Skin of body (tissue), 1 donor: ENCODE measurements at regions not wholly inside any gene's neighbourhood (a gene's known extent, or its start where the extent isn't known, plus 50 kb on each side); places are given as distances from the start of the nearest gene placed in this dataset.
"Not testable (repeated sequence)": the region's sequence is repeated elsewhere in the genome, so short reads cannot be mapped to it uniquely, and the experiment has no call there.

Experiments used
- DNase-seq: peaks from one replicate; lab custom pipeline; 2025; lab: John Stamatoyannopoulos, UW

DNA sequence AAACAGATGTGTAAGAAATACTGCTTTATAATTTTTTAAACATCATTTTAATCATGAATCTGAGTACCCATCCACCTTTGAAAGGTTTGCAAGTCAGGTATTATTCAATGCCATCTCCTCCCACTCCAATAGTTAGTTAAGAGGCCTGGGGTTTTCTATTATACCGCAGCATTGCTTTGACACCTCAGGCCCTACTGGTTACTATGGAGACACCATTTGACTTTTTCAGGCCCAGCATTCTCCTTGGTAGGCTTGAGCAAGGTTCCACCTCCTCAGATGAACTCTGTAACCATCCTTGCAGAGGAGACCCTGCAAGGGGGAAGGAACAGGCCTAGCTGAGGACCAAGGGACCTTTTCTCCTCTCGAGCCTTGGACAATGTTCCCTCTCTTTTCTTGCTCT lies 326.9 kb upstream of the NPSR1 start:
- DNase-seq = no peak

DNA sequence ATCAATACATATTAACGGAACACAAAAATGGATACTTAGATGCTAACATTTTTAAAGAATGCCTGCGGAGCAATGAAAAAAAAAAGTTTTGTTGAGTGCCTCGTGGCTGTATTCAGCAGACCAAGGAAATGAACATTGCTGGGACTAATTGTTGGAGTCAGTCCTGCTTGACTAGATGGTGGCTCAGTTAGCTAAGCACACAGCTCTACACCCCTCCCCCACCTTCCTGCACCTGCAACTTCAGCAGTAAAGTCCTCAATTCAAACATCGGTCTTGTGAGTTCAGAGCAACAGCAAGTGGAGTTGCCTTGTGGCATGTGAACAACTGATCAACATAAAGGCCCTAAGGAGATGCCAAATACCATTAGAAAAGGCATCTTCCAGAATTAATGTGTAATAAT lies 326.0 kb upstream of the NPSR1 start:
- DNase-seq = no peak

DNA sequence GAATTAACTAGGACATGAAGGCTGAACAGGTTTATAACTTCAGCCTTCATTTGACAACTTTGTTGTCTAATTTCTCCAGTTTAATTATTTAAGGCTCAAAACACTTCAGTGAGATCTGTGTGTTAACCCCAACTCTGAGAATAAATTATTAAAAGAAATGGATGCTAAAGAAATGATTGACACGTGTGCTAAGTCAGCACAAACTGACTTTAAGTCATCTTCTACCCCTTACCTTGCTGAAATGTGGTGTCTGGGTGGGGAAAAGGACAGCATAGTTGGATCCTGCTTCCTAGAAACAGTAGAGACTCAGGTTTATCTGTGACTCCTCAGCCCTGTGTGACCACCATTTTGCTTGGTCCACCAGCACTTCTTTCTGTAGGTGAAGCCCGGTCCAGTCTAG lies 324.8 kb upstream of the NPSR1 start:
- DNase-seq = no peak

DNA sequence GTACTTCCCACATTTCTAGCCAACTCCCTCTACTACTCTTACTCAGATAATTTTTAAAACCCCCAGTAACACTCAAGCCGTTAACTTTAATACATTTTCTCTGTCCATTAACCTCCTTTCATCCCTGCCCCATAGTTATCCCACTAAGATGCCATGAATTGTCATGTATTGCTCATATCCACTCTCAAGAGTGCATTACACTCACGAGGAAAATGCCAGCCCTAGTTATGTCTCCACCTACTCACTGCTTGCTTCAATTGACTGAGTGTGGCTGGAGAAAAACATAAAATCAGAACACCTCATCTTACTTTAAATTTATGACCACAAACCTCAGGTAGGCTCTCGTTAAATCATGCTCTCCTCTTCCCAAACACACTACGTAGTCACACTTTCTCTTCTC lies 324.1 kb upstream of the NPSR1 start:
- no peak for DNase-seq

DNA sequence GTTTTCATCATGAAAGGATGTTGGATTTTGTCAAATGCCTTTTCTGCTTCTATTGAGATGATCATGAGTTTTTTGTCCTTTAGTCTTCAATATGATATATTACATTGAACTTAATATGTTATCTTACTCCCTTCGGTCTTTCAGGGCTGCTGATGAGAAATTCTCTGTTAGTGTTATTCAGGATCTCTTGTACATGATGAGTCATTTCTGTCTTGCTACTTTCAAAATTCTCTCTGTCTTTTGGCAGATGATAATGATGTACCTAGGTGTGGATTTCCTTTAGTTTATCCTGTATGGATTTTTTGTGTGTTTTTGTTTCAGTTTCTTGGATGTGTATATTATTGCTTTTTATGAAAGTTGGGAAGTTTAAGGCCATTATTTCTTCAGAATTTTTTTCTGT lies 320.9 kb upstream of the NPSR1 start:
- DNase-seq = no peak

DNA sequence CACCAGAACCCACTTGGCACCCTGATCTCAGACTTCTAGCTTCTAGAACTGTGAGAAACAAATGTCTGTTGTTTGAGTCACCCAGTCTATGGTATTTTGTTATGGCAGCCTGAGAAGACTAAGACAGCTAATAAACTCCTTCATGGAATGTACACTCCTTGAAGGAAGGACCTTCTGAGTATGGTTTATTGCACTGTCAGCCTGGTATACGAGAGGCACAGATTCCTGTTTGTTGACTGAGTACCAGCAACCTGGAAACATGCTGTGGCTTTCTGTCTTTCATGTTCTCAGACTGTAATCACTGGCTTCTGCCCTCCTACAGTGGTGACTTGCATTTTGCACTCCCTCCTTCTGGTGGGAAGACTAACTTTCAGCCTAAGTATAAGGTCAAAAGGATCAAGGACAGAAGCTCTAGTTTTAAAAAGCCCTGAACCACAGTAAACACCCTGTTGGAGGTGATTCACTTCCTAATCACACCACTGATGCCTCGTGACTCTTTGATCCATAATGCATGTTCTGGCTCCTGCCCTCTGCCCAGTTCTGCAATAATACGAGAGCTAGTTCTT lies 319.0 kb upstream of the NPSR1 start:
- DNase-seq = no peak

DNA sequence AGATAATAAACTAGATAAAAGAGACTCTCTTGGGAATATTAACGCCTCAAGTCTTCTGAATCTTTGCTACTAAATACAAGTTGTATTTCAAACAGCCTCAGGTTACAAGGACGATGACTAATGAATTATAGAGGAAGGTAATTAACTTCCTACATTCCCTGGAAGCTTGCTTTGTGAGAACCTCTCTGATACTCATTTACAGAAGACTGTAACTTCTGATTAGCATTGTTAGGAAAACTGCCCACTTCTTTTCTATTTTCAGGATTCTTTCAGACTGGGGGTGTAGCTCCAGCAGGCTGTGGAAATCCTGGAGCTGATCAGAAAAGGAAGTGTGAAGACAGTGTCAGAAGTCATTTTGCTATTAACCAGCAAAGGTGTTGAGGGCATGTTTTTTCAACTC lies 316.7 kb upstream of the NPSR1 start:
- DNase-seq = no peak

DNA sequence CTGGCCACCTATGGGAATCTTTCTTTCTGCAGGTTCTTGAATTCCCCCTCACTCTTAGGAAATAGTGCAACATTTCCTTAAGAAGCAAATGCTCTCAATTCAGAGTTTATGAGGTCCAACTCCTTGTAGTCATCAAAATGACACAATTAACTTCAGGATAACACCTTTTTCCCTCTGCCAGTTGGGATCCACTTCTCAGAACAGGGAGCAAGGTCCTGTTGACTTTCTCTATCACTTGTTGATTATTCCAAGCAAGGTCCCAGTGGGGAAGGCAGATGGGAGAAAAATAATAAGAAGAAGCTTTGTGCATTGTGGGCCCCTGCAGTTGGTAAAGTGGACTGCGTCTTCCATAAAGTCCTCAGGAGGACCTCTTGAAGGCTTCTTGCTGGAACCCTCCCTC lies 315.6 kb upstream of the NPSR1 start:
- DNase-seq = no peak

DNA sequence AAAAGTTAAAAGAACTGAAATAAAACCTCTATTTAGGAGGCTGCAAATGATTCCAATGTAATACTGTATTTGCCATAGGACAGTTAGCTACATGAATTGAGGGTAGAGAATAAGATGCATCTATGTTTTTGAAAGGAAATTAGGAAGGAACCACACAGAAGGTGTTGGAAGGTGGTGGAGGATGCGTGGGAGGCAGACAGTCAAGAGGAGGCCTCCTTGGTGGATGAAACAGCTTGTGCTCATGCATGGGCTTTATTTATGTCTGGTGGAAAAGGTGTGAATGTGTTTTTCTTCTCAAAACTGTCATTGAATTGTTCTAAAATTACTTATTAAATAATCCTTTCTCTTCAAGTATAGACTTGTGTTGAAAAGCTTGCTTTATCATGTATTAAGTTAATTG lies 314.4 kb upstream of the NPSR1 start:
- no peak for DNase-seq

DNA sequence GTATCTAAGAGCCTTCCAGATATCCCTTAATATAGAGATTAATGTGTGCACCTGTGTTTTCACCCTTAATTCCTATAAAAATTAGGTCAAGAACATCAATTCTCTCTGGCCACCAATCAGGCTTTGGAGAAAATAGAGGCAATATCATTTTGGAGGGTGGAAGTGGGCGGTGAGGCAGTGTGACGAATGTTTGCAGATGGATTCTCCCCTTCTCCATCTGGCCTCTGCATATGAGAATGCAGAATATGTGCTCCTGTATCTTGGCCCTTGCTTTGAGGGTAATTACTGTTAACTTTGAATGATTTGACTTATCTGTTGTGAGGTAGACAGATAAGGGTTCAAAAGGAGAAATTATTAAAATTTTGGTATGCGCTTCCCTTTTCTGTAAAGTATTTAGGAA lies 304.0 kb upstream of the NPSR1 start:
- no peak for DNase-seq

DNA sequence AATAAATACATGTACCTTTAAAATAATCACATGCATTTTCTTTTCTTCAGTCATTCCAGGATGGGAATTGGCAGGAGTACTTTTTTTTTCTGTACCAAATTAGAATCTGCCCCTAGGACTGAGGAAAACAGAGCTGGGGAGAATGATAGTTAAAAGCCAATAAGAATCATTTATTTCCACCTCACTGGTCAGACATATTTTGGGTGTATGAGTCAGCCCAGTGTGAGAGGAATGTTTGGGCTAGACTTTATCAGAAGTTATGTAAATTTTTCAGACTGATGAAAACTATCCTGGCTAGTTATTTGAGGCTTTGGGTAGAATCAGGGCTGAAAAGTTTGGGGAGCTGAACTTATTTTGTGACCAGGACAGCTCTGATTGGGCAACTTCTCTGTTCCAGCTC lies 303.1 kb upstream of the NPSR1 start:
- DNase-seq = no peak

DNA sequence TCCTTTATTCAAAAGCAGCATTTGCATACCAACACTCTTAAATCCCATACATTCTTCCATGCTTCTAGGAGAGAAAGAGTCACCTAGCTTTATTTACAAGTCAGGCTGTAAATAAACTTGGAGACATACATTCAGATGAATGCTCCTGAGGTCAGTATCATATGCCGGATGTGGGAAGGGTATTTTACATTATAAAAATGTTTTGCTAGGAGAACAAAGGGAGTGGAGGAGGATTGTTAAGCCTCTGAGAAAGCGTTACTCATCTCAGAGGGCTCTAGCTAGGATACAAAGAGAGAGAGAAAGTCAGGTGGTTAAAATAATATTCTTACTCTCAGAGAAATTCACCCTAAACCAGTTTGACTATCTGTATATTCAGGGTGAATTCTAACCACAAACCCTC lies 300.9 kb upstream of the NPSR1 start:
- DNase-seq = no peak

DNA sequence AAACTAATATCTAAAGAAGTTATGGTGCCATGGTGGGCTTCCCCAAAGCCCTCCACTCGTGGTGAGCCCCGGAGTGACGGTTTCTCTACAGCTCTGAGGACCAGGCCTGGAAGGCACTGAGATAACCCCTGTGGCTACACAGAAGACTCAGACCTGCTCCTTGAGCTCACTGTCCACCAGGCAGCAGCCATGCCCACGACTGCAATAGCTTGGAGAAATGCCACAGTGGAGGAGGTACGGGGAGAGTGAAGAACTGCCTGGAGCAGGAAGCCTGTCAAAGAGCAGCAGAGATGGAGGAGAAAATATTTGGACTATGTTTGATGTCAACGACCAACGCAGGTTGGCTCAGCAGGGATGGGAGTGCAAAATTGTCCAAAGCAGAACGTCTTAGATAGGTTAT lies 300.1 kb upstream of the NPSR1 start:
- no peak for DNase-seq

DNA sequence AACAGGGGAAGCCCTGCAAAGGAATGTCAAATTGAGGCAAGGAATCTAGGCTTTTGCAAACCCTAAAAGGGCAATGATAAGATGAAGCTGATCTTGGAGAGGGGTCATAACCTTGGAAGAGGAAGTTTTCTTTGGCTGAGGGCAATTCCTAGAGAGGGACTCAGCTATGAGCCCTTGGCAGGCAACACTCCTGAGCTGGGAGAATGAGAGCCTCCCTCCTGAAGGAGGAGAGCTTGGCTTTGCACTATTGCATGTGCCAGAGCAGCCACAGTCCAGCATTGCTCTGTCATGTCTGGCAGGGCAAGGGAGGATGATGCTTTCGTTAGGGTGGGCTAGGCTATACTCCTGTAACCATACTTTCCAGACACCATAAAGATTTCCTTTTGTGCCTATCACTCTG lies 299.4 kb upstream of the NPSR1 start:
- DNase-seq = not testable (repeated sequence)

DNA sequence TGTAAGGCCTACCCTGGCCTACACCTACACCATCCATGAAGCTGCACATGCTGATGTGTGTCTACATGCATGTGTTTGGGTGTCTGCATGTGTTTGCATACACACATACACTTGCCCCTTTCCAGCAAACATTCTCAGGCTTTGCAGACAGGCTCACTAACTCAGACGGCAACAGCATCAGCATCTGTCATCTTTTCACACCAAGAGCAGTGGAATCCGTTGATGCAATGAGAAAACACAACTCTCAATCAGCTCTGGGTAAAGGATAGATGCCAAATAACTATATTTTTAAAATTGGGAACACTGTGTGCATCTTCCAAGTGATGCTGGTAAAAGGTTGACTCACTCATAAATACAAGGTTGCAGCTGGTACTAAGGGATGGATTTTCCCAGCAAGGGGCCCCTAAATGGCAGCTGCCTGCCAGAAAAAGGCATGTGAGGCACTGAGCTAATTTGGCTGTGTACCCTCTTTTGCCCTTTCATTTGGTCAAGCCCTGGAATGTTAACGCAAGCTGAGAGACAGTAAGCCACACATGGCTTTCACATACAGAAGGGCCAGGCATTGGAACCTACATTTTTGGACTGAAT lies 296.3 kb upstream of the NPSR1 start:
- no peak for DNase-seq

DNA sequence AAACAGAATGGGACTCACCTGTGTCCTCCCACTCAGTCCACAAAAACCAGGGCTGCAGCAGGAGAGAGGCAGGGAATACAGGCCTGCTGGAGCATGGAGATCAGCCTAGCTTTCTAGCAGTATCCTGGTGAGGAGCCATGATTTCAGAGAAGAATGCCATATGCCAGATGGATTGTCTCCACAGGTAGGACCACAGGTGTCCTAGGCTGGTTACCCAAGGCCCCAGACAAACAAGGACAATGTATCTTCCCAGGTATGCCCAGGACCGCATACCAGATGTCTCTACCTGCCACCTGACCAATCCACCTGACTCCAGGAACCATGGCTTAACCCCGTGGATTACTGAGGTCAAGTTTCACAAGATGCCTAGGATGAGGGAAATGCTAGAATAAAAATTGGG lies 295.4 kb upstream of the NPSR1 start:
- DNase-seq = no peak

DNA sequence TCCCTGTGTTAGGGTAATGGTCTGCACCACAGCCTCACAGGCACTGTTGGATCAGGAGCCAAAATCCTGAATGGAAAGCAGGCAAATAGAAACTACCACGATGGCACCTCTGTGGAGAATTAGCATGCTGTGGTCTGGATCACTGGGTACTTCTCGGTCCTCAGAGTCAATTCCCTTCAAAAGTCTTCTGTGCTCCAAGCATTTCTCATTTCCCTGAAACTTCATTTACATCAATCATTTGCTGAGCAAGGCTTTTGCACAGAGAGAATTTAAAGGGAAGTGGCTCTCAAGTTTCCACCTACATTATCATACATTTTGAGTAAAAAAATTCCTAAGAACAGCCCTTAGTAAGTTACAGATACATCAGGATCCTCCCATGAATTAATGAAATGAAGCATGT lies 293.9 kb upstream of the NPSR1 start:
- no peak for DNase-seq

DNA sequence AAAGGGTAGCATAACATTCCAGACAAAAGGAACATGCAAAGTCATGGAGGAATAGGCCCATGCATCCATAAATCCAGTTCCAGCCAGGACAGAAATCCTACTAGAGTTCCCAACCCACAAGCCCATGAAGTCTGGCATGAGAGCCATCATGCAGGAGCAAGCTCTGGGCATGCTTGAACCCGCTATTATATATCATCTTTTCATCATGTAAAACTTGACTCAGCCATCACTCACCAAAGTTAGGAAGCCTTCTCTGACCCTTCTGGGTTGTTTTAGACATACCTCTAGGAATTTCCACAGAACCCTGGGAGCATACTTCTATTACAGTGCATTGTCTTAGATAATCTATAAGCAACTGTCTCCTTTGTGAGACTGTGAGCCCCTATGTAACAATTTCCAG lies 293.0 kb upstream of the NPSR1 start:
- no peak for DNase-seq

DNA sequence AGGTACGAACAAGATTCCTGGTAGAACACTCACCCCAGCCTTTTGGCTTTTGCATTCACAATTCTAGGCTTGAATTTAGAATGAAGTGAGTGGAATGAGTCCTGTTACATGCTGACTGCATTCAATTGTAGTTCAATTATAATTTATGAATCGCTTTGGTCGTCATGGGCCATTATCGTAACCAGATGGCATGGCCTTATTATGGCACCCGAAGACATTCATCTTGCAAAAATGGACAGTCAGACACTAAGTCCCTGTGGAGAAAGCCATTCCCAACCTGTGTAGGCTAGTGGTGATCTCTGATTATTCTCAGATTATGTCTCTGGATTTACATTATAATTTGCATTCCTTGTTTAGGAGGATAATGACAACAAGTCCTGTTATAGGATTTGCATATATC lies 292.4 kb upstream of the NPSR1 start:
- DNase-seq = no peak

DNA sequence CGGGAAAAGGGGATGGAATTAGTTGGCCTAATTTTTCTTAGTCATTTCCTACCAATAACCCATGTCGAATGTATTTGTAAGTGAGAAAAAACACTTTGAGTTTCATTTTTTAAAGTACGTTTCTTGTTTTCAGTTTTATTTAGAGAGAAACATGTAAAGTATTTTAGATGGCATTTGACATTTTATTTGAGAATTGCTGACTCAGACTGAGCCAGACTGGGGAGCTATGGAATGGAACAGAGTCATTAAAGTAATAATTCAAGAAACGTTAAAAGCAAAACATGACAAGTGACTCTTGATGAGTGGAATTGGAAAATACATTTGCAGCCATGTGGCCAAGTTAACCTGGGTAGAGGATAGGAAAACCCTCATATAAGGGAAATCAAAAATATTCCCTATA lies 286.1 kb upstream of the NPSR1 start:
- no peak for DNase-seq

DNA sequence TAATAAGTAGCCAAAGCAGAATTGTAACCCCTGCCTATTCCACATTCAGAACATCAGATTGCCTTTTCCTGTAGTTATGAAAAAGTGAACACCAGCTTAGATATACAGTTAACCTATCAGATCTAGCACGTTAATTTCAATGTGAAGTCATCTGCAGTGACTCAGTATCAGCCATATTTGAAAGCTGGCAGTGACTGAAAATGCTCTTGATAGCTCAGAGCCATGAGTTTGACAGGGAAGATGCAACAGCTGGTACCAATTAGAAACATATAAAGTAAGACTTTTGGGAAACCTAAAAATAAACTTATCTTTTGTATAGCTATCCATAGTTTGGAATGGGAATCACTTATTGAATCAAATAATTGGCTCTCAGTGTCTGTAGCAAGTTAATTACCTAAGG lies 284.1 kb upstream of the NPSR1 start:
- DNase-seq = peak; percentile 71

DNA sequence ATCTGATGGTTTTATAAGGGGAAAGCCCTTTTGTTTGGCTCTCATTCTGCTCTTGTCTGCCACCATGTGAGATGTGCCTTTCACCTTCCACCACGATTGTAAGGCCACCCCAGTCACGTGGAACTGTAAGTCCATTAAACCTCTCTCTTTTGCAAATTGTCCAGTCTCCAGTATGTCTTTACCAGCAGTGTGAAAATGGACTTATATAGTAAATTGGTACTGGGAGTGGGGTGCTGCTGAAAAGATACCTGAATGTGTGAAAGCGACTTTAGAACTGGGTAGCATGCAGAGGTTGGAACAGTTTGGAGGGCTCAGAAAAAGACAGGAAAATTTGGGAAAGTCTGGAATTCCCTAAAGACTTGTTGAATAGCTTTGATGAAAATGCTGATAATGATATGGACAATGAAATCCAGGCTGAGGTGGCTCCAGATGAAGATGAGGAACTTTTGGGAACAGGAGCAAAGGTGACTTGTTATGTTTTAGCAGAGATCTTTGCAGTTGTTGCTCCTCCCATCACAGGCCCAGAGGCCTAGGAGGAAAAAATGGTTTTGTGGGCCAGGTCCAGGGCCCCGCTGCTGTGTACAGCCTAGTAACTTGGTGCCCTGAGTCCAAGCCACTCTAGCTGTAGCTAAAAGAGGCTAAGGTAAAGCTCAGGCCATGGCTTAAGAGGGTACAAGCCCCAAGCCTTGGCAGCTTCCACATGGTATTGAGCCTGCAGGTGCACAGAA lies 275.7 kb upstream of the NPSR1 start:
- DNase-seq = no peak

DNA sequence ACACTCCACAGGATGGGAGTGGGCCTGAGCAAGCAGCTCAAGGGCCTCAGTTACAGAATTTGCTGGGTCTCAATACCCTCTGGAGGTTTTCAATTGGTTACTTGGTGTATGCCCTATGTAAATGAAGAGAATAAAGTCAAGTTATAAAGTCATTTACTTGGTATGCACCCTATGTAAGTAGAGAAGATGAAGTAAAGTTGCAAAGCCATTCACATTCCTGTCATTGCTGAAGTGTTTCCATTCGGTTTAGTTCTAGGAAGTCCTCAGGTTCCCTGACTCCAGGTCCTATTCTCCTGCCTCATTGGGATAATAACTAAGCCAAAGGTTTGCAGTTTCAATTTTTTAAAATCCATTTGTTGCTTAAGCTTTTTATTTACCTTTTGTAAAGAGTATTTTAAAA lies 272.6 kb upstream of the NPSR1 start:
- DNase-seq = no peak
